IMR-90 (cell line): ENCODE measurements at regions not wholly inside any gene's neighbourhood (a gene's known extent, or its start where the extent isn't known, plus 50 kb on each side); places are given as distances from the start of the nearest gene placed in this dataset.

ENCODE experiments used
- ATAC-seq: fragments of 200-7000 bp; cut with Tn5 transposase; 2 replicates; pipeline ENCODE4 v1.9.1; 2020; ENCODE audit warnings: low read depth, mild to moderate bottlenecking, moderate library complexity
- BruUV-seq: library from RNA; stranded (reverse); fragments of 400-500 nt; replicated peaks from 2 replicates; lab custom pipeline; 2021; lab: Mats Ljungman, UMichigan
- CTCF ChIA-PET: fragments of 300-600 bp; formaldehyde crosslinking; extraction: SDS; loops from one replicate; lab custom pipeline; 2021; ENCODE audit warnings: antibody characterized with exemption; lab: Yijun Ruan, JAX
- POLR2A ChIA-PET: fragments of 300-600 bp; sonication (Branson Sonifier 250); formaldehyde crosslinking; loops from one replicate; lab custom pipeline; 2022; ENCODE audit warnings: antibody characterized with exemption; ENCODE audit not compliant: unreplicated experiment; lab: Charles Lee
- DNase-seq: peaks from one replicate; pipeline ENCODE4 v3.0.0; 2013
- H2AFZ ChIP-seq: replicated peaks from 2 replicates; pipeline ENCODE3; 2013; ENCODE audit warnings: low read length, mild to moderate bottlenecking; ENCODE audit not compliant: poor library complexity
- H2AK5ac ChIP-seq: 2 replicates; pipeline ENCODE4 v1.6.1; 2013; ENCODE audit warnings: low read depth, low read length, inconsistent platforms
- H2AK9ac ChIP-seq: replicated peaks from 2 replicates; pipeline ENCODE3; 2013; ENCODE audit warnings: mild to moderate bottlenecking, low read depth, low read length, moderate library complexity; ENCODE audit not compliant: poor library complexity
- H2BK120ac ChIP-seq: 2 replicates; pipeline ENCODE4 v1.6.1; 2013; ENCODE audit warnings: low read depth, low read length, inconsistent platforms
- H2BK15ac ChIP-seq: 3 replicates; pipeline ENCODE4 v1.6.1; 2013; ENCODE audit warnings: low read depth, low read length, inconsistent platforms
- H2BK20ac ChIP-seq: 2 replicates; pipeline ENCODE4 v1.6.1; 2013; ENCODE audit warnings: low read depth, mild to moderate bottlenecking, inconsistent platforms, low read length, moderate library complexity
- H2BK5ac ChIP-seq: 2 replicates; pipeline ENCODE4 v1.6.1; 2013; ENCODE audit warnings: mild to moderate bottlenecking, low read depth, low read length, inconsistent platforms; ENCODE audit not compliant: poor library complexity, severe bottlenecking
- H3K14ac ChIP-seq: replicated peaks from 2 replicates; pipeline ENCODE4 v1.6.1; 2013; ENCODE audit warnings: low read depth, low read length, inconsistent platforms
- H3K18ac ChIP-seq: 2 replicates; pipeline ENCODE4 v1.6.1; 2013; ENCODE audit warnings: low read depth, low read length, control low read depth
- H3K23ac ChIP-seq: 2 replicates; pipeline ENCODE4 v1.6.1; 2013; ENCODE audit warnings: low read depth, low read length, inconsistent platforms
- H3K27ac ChIP-seq: 2 replicates; pipeline ENCODE4 v1.5.1; 2013; ENCODE audit warnings: mild to moderate bottlenecking, control low read depth, low read length; ENCODE audit not compliant: insufficient read depth
- H3K27me3 ChIP-seq: 2 replicates; pipeline ENCODE4 v1.6.1; 2013; ENCODE audit warnings: low read length; ENCODE audit not compliant: control insufficient read depth, insufficient read depth
- H3K36me3 ChIP-seq: 2 replicates; pipeline ENCODE4 v1.6.1; 2013; ENCODE audit warnings: low read length, mixed read lengths; ENCODE audit not compliant: control insufficient read depth, insufficient read depth
- H3K4ac ChIP-seq: 2 replicates; pipeline ENCODE4 v1.6.1; 2013; ENCODE audit warnings: low read depth, low read length, inconsistent platforms
- H3K4me1 ChIP-seq: 2 replicates; pipeline ENCODE4 v1.6.1; 2013; ENCODE audit warnings: low read length, mixed read lengths; ENCODE audit not compliant: control insufficient read depth, insufficient read depth
- H3K4me2 ChIP-seq: 2 replicates; pipeline ENCODE4 v1.6.1; 2013; ENCODE audit warnings: low read depth, mild to moderate bottlenecking, control low read depth, low read length, moderate library complexity
- H3K4me3 ChIP-seq: 2 replicates; pipeline ENCODE4 v1.5.1; 2013; ENCODE audit warnings: low read depth, mild to moderate bottlenecking, control low read depth, low read length, moderate library complexity; ENCODE audit not compliant: insufficient read depth
- H3K56ac ChIP-seq: 2 replicates; pipeline ENCODE4 v1.6.1; 2013; ENCODE audit warnings: low read length, inconsistent platforms; ENCODE audit not compliant: insufficient read depth; ENCODE audit errors: extremely low read depth
- H3K79me1 ChIP-seq, 2 experiments: 2 replicates each; pipeline ENCODE4 v1.6.1; 2013; ENCODE audit warnings: low read length in 2 of 2, inconsistent platforms in 1 of 2, low read depth in 1 of 2
- H3K9ac ChIP-seq: 2 replicates; pipeline ENCODE4 v1.6.1; 2013; ENCODE audit warnings: low read depth, low read length, control low read depth
- H3K9me1 ChIP-seq: 2 replicates; pipeline ENCODE4 v1.6.1; 2013; ENCODE audit warnings: low read length, inconsistent platforms; ENCODE audit not compliant: insufficient read depth
- H3K9me3 ChIP-seq: 2 replicates; pipeline ENCODE4 v1.6.1; 2013; ENCODE audit warnings: low read length; ENCODE audit not compliant: control insufficient read depth, insufficient read depth
- H4K20me1 ChIP-seq: 2 replicates; pipeline ENCODE4 v1.6.1; 2013; ENCODE audit warnings: low read length, inconsistent platforms; ENCODE audit not compliant: insufficient read depth
- H4K5ac ChIP-seq: 2 replicates; pipeline ENCODE4 v1.6.1; 2013; ENCODE audit warnings: mild to moderate bottlenecking, low read depth, low read length, control low read depth
- H4K8ac ChIP-seq, 2 experiments: 2 replicates each; pipeline ENCODE4 v1.6.1; 2013; ENCODE audit warnings: low read depth in 2 of 2, low read length in 2 of 2, control low read depth in 1 of 2, inconsistent platforms in 1 of 2
- H4K91ac ChIP-seq: 2 replicates; pipeline ENCODE4 v1.6.1; 2013; ENCODE audit warnings: low read depth, low read length, inconsistent platforms; ENCODE audit not compliant: insufficient read depth
- BHLHE40 ChIP-seq: fragments of 150-350 bp; IDR thresholded peaks from 2 replicates; pipeline ENCODE4 v1.6.1; 2016; ENCODE audit warnings: mild to moderate bottlenecking, low read depth, low read length
- CEBPB ChIP-seq: IDR thresholded peaks from 2 replicates; pipeline ENCODE4 v1.6.1; 2012; ENCODE audit warnings: low read depth, low read length, improper control_type of control experiment
- CHD1 ChIP-seq: IDR thresholded peaks from 2 replicates; pipeline ENCODE4 v1.6.1; 2012; ENCODE audit warnings: low read depth, low read length, improper control_type of control experiment
- CTCF ChIP-seq: conservative IDR thresholded peaks from 2 replicates; pipeline ENCODE4 v1.5.1; 2012; ENCODE audit warnings: mild to moderate bottlenecking, low read depth, low read length, improper control_type of control experiment
- ELK1 ChIP-seq: fragments of 150-350 bp; IDR thresholded peaks from 2 replicates; pipeline ENCODE4 v1.6.1; 2016; ENCODE audit warnings: low read depth, mild to moderate bottlenecking, low read length, moderate library complexity, borderline replicate concordance
- FOS ChIP-seq: fragments of 150-350 bp; IDR thresholded peaks from 2 replicates; pipeline ENCODE4 v1.6.1; 2016; ENCODE audit warnings: low read depth, low read length
- MAFK ChIP-seq: IDR thresholded peaks from 2 replicates; pipeline ENCODE4 v1.6.1; 2012; ENCODE audit warnings: low read depth, low read length, improper control_type of control experiment
- MAZ ChIP-seq: IDR thresholded peaks from 2 replicates; pipeline ENCODE4 v1.6.1; 2012; ENCODE audit warnings: low read depth, mild to moderate bottlenecking, low read length, improper control_type of control experiment, moderate library complexity, borderline replicate concordance
- MXI1 ChIP-seq: IDR thresholded peaks from 2 replicates; pipeline ENCODE4 v1.6.1; 2012; ENCODE audit warnings: low read depth, mild to moderate bottlenecking, low read length, moderate library complexity, borderline replicate concordance
- NFE2L2 ChIP-seq: fragments of 150-350 bp; IDR thresholded peaks from 2 replicates; pipeline ENCODE4 v1.6.1; 2016; ENCODE audit warnings: low read depth, mild to moderate bottlenecking, low read length
- POLR2A ChIP-seq: IDR thresholded peaks from 2 replicates; pipeline ENCODE4 v1.6.1; 2012; ENCODE audit warnings: mild to moderate bottlenecking, low read depth, low read length
- RAD21 ChIP-seq: IDR thresholded peaks from 2 replicates; pipeline ENCODE4 v1.6.1; 2012; ENCODE audit warnings: low read length, improper control_type of control experiment
- RCOR1 ChIP-seq: IDR thresholded peaks from 2 replicates; pipeline ENCODE4 v1.6.1; 2012; ENCODE audit warnings: mild to moderate bottlenecking, low read length, improper control_type of control experiment; ENCODE audit not compliant: insufficient replicate concordance
- RFX5 ChIP-seq: IDR thresholded peaks from 2 replicates; pipeline ENCODE4 v1.8.0; 2012; ENCODE audit warnings: low read depth, mild to moderate bottlenecking, low read length, moderate library complexity
- SMC3 ChIP-seq: fragments of 150-350 bp; IDR thresholded peaks from 2 replicates; pipeline ENCODE4 v1.6.1; 2016; ENCODE audit warnings: low read depth, mild to moderate bottlenecking, antibody characterized with exemption, low read length, moderate library complexity
- USF2 ChIP-seq: fragments of 150-350 bp; IDR thresholded peaks from 2 replicates; pipeline ENCODE4 v1.6.1; 2017; ENCODE audit warnings: mild to moderate bottlenecking, antibody characterized with exemption, low read length, low read depth
- whole genome bisulfite sequencing, 2 experiments: methylation state at CpG; one replicate each; pipeline versions ENCODE4 v1.1.5 to v1.1.7; 2013; ENCODE audit warnings: missing lambda C conversion rate in 2 of 2; ENCODE audit not compliant: insufficient read length in 1 of 2; ENCODE audit errors: extremely low coverage in 2 of 2; 5-methylcytosine and 5-hydroxymethylcytosine counted together
- dilution Hi-C: fragments of 300-500 bp; cut with HindIII; formaldehyde crosslinking; loops from one replicate; pipeline ENCODE4 v1.14.3; 2018; ENCODE audit warnings: low sequenced_read_pairs; ENCODE audit not compliant: unreplicated experiment
- in situ Hi-C: fragments of 300-500 bp; cut with MboI; formaldehyde crosslinking; loops from 3 replicates; pipeline ENCODE4 v1.14.3; 2019; ENCODE audit warnings: low sequenced_read_pairs, inconsistent platforms, mixed read lengths
- intact Hi-C: fragments of 100-400 bp; cut with micrococcal nuclease; formaldehyde crosslinking; loops from 2 replicates; pipeline ENCODE4 v1.10.0; 2022

- no peak overlapping the region for H3K4me2 ChIP-seq
- H3K9me1 ChIP-seq, result no peaks in the 10 kb centered on the region
- H3K23ac ChIP-seq, result no peak overlapping the region
- TF ChIP-seq SMC3, result no peak
- no peak for TF ChIP-seq MXI1
- TF ChIP-seq RFX5, result no peak
- no peak for TF ChIP-seq CTCF
- no peak for TF ChIP-seq FOS
- TF ChIP-seq CEBPB, result no peak
- no peak for TF ChIP-seq RAD21
- no peak for TF ChIP-seq USF2
- no peak for TF ChIP-seq MAZ
- no peak for TF ChIP-seq CHD1
- no peak for TF ChIP-seq POLR2A
- TF ChIP-seq BHLHE40, result no peak
- TF ChIP-seq NFE2L2, result no peak
- TF ChIP-seq MAFK, result no peak
- no peak for TF ChIP-seq ELK1
- no peak for TF ChIP-seq RCOR1
- H3K14ac ChIP-seq, result no peak overlapping the region
- no peaks in the 10 kb centered on the region for H3K79me1 ChIP-seq
- ChIA-PET CTCF (no interaction called here), POLR2A (no interaction called here)
- intact Hi-C loops (no loop called here), in situ Hi-C loops (no loop called here), dilution Hi-C loops (no loop called here)
- no peaks in the 10 kb centered on the region for H3K9me3 ChIP-seq
- no TSS peak for BruUV-seq
- H3K36me3 ChIP-seq, result no peaks in the 10 kb centered on the region
- no peak for ATAC-seq
- H3K4ac ChIP-seq, result no peak overlapping the region
- H4K8ac ChIP-seq, result no peak overlapping the region
- no CpG with 5 or more reads among the region's 3 CpGs for WGBS, 2 experiments
- H3K18ac ChIP-seq, result no peak overlapping the region
- no peak overlapping the region for H4K91ac ChIP-seq
- no peak overlapping the region for H4K5ac ChIP-seq
- H2BK120ac ChIP-seq, result no peak overlapping the region
- H3K9ac ChIP-seq, result no peak overlapping the region
- H3K4me3 ChIP-seq, result no peak overlapping the region
- no peak overlapping the region for H2AK5ac ChIP-seq
- H3K56ac ChIP-seq, result no peak overlapping the region
- H2BK5ac ChIP-seq, result no peak overlapping the region
- no peaks in the 10 kb centered on the region for H3K4me1 ChIP-seq
- no peak overlapping the region for H2AK9ac ChIP-seq
- H2BK20ac ChIP-seq, result peak overlapping the region; percentile 29; the same call in 1 of the 2 replicates
- no peaks in the 10 kb centered on the region for H3K27me3 ChIP-seq
- no peak overlapping the region for H2BK15ac ChIP-seq
- H4K20me1 ChIP-seq, result no peaks in the 10 kb centered on the region
- no peak for DNase-seq
- H2AFZ ChIP-seq, result no peak overlapping the region
- H3K27ac ChIP-seq, result no peak overlapping the region
Measured at GRCh38 chr4:141499261-141499853, 137.0 kb upstream of the IL15 start.
